ENCODE measurements at regions not wholly inside any gene's neighbourhood (a gene's known extent, or its start where the extent isn't known, plus 50 kb on each side); places are given as distances from the start of the nearest gene placed in this dataset.

DNA sequence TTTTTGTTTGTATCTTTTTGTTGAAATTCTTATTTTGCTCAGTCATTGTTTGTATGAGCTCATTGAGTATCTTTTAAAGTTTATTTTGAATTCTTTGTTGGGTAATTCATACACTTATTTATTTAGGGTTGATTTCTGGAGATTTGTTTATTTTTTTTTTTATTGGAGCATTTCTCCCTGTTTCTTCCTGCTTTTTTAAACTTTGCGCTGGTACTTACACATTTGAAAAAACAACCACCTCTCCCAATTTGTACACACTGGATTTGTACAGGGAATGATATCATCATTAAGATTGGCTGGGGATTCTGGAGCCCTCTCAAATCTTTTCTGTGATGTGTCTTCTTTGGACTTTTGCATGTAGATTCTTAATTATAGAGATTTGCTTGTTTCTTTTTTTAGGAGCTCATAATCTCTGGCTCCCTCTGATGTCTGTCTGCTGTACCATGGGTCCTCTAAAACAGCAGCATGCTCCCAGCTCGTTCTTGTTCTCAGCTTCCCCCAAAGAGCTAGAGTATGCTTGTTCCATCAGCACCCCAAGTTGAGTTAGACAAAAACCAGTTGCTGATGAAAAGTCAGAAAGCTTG is 310.7 kb downstream of the DUSP10 start:
- Mint-ChIP-seq H3K9me3 (peaks cover 12 to 24% of the 10 kb centered on the region in 2 donors), H3K27ac (no peak overlapping the region), H3K27me3 (peaks cover 20% of the 10 kb centered on the region), H3K4me3 (no peak overlapping the region), H3K4me1 (peaks cover 15% of the 10 kb centered on the region)
- ATAC-seq: no peak
- DNase-seq: no peak

DNA sequence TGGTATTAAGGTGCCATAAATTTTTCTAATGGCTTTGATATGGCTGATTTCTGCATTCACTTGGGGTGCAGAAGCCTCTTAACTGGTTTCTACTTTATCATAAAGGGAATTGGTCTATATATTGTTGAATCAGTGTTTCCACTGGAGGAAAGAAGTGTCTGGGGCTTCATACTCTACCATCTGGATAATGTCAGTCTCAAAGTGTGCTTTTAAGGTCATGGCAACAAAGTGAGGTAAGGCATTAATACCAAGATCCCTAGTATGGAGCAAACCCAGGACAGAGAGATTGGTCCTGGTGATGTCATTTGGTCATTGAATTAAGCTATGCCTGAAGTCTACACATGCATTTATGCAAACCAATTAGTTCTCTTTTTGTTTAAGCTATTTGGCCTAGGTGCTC is 309.9 kb downstream of the DUSP10 start:
- ATAC-seq (no peak), DNase-seq (no peak)
- H3K27me3 Mint-ChIP-seq: peaks cover 20% of the 10 kb centered on the region
- peaks cover 15% of the 10 kb centered on the region for H3K4me1 Mint-ChIP-seq
- H3K9me3 Mint-ChIP-seq: peaks cover 6 to 16% of the 10 kb centered on the region in 2 donors
- H3K4me3 Mint-ChIP-seq: no peak overlapping the region
- H3K27ac Mint-ChIP-seq: no peak overlapping the region

DNA sequence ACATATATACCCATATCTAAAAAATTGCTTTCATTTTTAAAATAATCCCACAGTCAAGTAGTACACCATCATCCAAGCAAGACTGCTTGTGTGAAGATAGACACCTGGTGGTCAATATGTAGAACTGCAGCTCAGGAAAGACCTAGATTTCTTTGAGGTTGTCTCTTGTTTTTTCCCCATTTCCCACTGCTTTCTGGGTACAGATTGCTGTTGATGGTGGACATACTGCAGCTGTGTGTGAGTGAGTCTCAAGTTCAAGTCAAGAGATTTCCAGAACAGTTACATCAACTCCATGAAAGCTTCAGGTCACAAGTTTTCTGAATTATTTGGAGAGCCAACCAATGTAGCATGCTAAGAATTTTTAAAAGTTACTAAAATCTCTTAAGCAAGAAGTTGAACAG is 306.4 kb downstream of the DUSP10 start:
- Mint-ChIP-seq H3K4me3 (peak overlapping the region; percentile 4 to 29), H3K4me1 (peaks cover 36% of the 10 kb centered on the region), H3K27ac (no peak overlapping the region), H3K27me3 (peaks cover 14% of the 10 kb centered on the region), H3K9me3 (no peaks in the 10 kb centered on the region)
- no peak for DNase-seq
- ATAC-seq: no peak

DNA sequence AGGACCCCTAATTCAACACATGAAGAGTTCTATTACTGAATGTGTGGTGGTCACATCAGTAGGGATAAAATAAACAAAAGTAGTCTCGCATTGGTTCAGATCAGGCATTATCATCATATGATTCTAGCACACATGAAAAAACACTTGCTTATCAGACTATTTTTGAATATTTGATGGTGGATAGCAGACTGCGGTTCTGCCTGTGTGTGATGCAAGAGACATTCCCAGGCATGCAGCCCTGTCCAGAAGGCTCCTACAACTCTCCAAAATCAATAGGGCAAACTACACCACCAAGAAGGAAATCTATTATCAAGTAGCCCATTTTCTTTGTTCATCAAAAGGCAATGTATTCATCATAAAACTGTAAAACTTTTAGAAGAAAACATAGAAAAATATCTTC is 304.7 kb downstream of the DUSP10 start:
- Mint-ChIP-seq H3K4me3 (no peak overlapping the region), H3K4me1 (peaks cover 41% of the 10 kb centered on the region), H3K27me3 (peaks cover 10% of the 10 kb centered on the region), H3K27ac (no peak overlapping the region), H3K9me3 (no peaks in the 10 kb centered on the region)
- DNase-seq (no peak), ATAC-seq (no peak)

DNA sequence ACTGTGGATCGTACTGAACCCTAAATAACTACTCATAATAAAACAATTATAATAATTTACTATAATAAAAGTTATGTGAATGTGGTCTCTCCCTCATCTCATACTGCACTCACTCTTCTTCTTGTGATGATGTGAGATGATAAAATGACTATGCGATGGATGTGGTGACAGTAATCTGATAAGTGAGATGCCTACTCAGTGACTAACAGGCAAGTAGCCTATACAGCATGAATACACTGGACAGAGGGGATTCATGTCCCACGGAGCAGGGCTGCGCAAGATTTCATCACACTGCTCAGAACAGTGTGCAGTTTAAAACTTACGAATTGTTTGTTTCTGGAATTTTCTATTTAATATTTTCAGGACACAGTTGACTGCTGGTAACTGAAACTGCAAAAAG is 304.0 kb downstream of the DUSP10 start:
- no peak overlapping the region for H3K4me3 Mint-ChIP-seq
- H3K27ac Mint-ChIP-seq: no peak overlapping the region
- peaks cover 13% of the 10 kb centered on the region for H3K27me3 Mint-ChIP-seq
- ATAC-seq (no peak), DNase-seq (no peak)
- H3K4me1 Mint-ChIP-seq: peaks cover 41% of the 10 kb centered on the region
- H3K9me3 Mint-ChIP-seq: no peaks in the 10 kb centered on the region

DNA sequence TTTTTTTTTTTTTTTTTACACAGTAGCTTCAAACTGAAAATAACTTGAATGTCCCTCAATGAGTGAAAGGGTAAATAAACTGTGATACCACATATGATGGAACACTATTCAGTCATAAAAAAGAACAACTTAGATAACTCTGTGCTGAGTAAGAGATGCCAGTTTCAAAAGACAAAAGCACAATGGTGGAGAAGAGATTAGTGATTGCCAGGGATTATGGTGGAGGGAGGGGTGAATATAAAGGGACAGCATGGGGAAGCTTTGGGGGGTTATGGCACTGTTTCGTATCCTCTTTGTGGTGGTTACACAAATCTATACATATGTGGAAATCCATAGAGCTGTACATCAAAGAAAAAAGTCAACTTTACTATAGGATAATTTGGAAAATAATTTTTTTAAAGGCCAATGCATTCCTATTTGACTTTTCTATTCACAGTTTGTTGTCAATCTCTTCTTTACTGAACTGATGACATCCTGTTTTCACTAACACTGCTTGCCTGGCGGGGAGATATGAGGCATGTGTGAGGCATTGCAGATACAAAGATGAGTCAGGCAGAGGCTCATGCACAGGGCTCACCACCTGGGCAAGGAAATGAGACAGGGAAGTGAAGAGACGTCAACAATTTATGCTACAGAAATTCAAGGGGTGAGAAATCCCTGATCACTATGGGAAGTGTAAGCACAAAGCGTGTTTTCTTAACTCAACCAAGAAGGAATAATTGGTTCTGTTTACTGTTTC is 302.7 kb downstream of the DUSP10 start:
- DNase-seq (peak; percentile 59 to 83), ATAC-seq (peak; percentile 94)
- peaks cover 14% of the 10 kb centered on the region for H3K27me3 Mint-ChIP-seq
- peak overlapping the region; percentile 56 to 65 for H3K4me3 Mint-ChIP-seq
- H3K27ac Mint-ChIP-seq: peak overlapping the region; percentile 84 to 97
- peaks cover 41% of the 10 kb centered on the region for H3K4me1 Mint-ChIP-seq
- no peaks in the 10 kb centered on the region for H3K9me3 Mint-ChIP-seq

DNA sequence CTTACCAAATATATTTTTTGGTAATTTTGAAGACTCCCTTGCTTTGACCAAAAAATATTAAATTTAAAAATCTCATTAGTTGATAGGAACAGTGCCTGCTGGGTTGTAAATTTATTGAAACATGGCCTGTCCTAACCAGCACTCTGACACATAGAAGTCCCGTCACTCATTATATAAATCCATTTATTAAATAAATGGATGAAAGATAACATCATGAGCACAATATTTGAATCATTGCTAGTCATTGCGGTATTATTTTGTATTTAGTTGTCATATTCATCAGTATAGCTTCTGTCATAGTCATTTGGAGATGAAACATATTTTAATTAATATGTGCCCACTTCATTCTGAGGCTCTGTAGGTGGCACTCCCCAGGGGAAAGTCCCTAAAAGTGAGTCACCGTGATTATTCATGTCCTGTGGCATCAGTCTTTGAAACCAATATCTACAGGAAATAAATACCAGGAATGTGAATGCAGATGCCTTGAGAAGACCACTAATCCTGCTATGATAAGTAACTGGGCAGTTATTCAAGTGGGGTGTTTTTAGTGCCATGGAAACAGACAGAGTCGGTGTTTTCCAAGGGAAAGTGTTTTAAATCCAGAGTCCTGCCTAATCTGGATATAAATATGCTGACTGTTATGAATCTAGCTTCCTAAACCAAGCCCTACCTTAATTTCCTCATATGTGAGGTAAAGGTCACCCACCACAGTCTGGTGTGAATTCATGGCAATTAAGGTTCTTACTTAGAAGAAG is 302.0 kb downstream of the DUSP10 start:
- DNase-seq (peak; percentile 30 to 72), ATAC-seq (peak; percentile 88)
- H3K9me3 Mint-ChIP-seq: no peaks in the 10 kb centered on the region
- H3K4me1 Mint-ChIP-seq: peaks cover 38% of the 10 kb centered on the region
- H3K4me3 Mint-ChIP-seq: peak overlapping the region; percentile 56 to 65
- peak overlapping the region; percentile 84 to 97 for H3K27ac Mint-ChIP-seq
- H3K27me3 Mint-ChIP-seq: peaks cover 19% of the 10 kb centered on the region

DNA sequence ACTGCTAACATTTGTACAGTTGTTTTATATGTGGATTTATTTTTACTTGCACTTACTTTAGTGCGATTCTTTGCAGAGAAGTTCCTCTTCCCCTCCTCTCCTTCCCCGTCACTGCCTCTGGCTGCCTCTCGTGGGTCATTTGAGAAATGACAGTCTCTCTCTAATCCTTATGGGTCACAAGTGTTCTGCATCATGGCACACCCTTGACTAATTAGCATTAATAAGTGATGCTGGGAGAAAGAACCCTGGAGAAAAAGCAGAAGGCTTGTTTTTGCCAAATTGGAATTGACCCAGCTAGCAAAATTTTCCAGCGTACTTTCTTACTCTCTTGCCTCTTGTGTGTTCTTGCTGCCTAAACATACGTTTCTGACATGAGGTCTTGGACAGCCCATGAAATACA is 301.2 kb downstream of the DUSP10 start:
- H3K27ac Mint-ChIP-seq: peak overlapping the region in 1 of 2 donors; percentile 69
- no peak for ATAC-seq
- H3K4me1 Mint-ChIP-seq: peaks cover 31% of the 10 kb centered on the region
- no peak overlapping the region for H3K4me3 Mint-ChIP-seq
- no peaks in the 10 kb centered on the region for H3K9me3 Mint-ChIP-seq
- no peak for DNase-seq
- peaks cover 19% of the 10 kb centered on the region for H3K27me3 Mint-ChIP-seq

DNA sequence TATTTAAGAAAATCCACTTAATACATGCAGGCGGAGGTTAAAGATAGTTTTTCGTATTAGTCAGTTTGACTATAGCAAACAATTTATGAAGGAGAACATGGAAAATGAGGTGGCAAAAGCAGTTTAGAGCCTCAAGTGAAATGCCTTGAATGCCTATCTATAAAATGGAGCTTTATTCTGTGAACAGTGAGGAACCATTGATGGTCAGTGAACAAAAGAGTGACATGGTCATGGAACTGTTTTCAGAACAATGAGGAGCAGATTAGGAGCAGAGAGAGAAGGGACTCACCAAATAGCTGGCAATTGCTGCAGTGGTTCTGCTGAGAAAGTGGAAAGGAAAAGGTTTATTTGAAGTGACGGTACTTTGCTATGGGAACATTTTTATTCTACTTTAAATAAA is 299.8 kb downstream of the DUSP10 start:
- ATAC-seq (no peak), DNase-seq (no peak)
- no peaks in the 10 kb centered on the region for H3K9me3 Mint-ChIP-seq
- H3K4me3 Mint-ChIP-seq: no peak overlapping the region
- no peak overlapping the region for H3K27ac Mint-ChIP-seq
- H3K27me3 Mint-ChIP-seq: peaks cover 29% of the 10 kb centered on the region
- peaks cover 27% of the 10 kb centered on the region for H3K4me1 Mint-ChIP-seq

DNA sequence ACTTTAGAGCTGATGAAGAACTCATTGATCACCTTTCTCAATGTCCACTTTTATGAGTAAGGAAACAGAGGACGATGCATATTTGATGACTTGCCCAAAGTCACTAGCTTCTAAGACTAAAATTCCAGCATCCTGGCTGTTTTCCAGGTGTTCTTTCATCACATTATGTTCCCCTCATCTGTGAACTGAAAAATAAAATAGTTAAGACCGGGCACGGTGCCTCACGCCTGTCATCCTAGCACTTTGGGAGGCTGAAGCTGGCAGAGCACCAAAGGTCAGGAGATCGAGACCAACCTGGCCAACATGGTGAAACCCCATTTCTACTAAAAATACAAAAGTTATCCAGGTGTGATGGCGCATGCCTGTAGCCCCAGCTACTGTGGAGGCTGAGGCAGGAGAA is 297.5 kb downstream of the DUSP10 start:
- no peaks in the 10 kb centered on the region for H3K9me3 Mint-ChIP-seq
- ATAC-seq (no peak), DNase-seq (no peak)
- H3K4me1 Mint-ChIP-seq: peaks cover 22% of the 10 kb centered on the region
- no peak overlapping the region for H3K4me3 Mint-ChIP-seq
- peaks cover 30% of the 10 kb centered on the region for H3K27me3 Mint-ChIP-seq
- no peak overlapping the region for H3K27ac Mint-ChIP-seq

DNA sequence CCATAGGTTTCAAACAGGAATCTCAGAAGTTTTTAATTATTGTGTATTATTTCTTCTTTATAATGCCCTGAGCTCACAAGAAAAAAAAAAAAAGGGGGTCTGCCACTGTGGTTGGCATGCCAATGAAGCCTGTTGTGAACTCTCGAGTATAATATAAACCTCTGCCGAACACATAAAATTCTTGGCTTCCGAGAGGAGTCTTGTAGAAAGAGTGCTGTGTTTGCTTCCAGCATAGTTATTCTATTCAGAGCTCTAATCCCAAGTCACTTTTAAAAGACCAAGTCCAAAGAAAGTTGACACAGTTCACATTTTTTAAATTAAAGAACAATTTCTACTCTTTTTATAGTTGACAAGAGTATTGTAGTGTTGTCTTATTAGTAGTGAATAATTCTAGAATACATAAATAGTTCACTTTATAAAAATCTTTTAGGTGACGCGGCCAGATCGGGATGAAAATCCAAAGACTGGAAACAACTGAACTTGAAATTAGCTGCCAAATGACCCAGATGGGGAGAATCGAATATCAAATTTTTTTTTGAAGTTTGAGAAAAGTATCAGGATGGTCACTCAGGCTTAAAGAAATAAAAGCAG is 293.2 kb downstream of the DUSP10 start:
- Mint-ChIP-seq H3K27me3 (peaks cover 26% of the 10 kb centered on the region), H3K4me1 (peaks cover 13% of the 10 kb centered on the region), H3K27ac (no peak overlapping the region), H3K9me3 (peaks cover 0 to 4% of the 10 kb centered on the region in 2 donors), H3K4me3 (no peak overlapping the region)
- ATAC-seq (no peak), DNase-seq (no peak)

DNA sequence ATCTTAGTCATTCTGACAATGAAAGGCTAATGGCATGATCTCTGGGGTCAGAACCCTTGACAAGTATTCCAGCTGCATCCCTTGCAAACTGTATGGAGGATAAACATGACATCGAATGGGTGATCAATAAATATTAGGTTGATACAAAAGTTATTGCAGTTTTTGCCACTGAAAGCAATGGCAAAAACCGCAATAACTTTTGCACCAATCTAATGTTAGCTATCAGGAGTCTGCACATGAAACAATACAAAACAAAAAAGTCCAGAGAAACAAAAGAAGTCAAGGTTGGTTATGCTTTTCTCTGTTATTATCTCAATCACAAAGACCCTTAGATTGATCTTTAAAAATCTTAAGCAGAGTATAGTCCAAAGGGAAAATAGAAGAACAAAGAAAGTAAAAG is 292.7 kb downstream of the DUSP10 start:
- Mint-ChIP-seq H3K27me3 (peaks cover 25% of the 10 kb centered on the region), H3K4me3 (peak overlapping the region in 1 of 2 donors; percentile 12), H3K27ac (no peak overlapping the region), H3K4me1 (peaks cover 13% of the 10 kb centered on the region), H3K9me3 (peaks cover 0 to 4% of the 10 kb centered on the region in 2 donors)
- DNase-seq: no peak
- ATAC-seq: no peak

DNA sequence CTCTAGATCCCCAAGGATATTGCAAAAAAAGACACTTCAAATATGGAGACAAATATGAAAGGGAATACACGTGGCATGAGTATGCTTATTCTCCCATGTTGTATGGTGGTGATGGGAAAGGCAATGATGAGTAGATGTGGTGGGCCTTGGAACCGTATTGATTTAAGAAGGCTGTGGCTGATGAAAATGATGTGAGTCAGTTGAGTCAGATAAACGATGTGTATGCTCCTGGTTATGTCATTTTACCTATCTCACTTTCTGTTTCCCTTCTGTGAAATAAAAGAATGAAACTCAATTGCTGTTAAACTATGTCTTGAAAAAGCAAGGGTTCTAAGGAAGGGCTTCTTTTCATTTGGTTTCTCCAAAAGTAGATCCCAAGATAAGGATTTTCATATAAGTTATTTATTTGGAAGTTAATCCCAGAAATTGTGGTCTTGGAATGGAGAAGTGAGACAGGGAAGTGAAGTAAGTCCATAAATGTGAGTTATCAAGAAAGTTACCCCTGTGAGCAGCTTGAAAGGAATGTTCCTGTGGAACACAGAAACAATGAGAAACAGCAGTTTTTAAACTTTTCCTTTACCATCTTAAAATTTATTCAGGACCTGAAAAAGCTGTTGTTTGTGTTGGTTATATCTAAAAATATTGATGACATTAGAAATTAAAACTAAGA is 292.0 kb downstream of the DUSP10 start:
- peaks cover 0 to 4% of the 10 kb centered on the region in 2 donors for H3K9me3 Mint-ChIP-seq
- peak overlapping the region; percentile 40 to 84 for H3K27ac Mint-ChIP-seq
- peak overlapping the region; percentile 4 to 22 for H3K4me3 Mint-ChIP-seq
- peaks cover 21% of the 10 kb centered on the region for H3K27me3 Mint-ChIP-seq
- peaks cover 13% of the 10 kb centered on the region for H3K4me1 Mint-ChIP-seq
- DNase-seq: peak in 1 of 2 donors; percentile 14
- peak; percentile 96 for ATAC-seq

DNA sequence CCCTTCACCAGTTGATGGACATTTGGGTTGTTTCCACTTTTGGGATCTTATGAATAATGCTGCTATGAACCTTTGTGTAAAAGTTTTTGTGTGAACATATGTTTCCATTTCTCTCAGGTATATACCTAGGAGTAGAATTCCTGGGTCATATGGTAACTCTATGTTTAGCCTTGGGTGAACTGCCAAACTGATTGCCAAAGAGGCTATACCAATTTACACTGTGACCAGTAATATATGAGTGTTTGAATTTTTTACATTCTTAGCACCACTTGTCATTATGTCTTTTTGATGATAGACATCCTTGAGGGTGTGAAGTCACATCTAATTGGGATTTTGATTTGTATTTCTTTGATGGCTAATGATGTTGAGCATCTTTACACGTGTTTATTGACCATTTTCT is 290.1 kb downstream of the DUSP10 start:
- peaks cover 20% of the 10 kb centered on the region for H3K27me3 Mint-ChIP-seq
- H3K4me1 Mint-ChIP-seq: peaks cover 13% of the 10 kb centered on the region
- DNase-seq: no peak
- H3K4me3 Mint-ChIP-seq: no peak overlapping the region
- ATAC-seq: no peak
- H3K27ac Mint-ChIP-seq: no peak overlapping the region
- peaks cover 0 to 4% of the 10 kb centered on the region in 2 donors for H3K9me3 Mint-ChIP-seq

DNA sequence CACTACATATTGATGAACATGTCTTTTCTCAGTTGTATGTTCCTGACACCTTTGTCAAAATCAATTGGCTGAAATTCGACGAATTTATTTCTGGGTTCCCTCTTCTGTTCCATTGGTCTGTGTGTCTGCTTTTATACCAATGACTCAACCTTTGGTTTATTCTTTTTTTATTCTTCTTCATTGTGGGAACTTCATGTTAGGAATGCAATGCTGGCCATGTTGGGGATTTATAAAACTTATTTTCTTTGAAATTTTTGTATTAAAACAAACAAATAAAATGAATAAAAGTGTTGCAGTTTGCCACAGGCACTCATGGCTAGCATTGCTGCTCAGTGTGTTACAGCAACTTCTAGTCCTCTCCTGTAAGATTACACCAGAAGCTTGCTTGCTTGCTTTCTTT is 287.8 kb downstream of the DUSP10 start:
- DNase-seq (no peak), ATAC-seq (no peak)
- Mint-ChIP-seq H3K27me3 (peaks cover 23% of the 10 kb centered on the region), H3K4me3 (no peak overlapping the region), H3K27ac (no peak overlapping the region), H3K9me3 (peaks cover 0 to 4% of the 10 kb centered on the region in 2 donors), H3K4me1 (peaks cover 11% of the 10 kb centered on the region)

Data from stimulated activated naive CD8-positive, alpha-beta T cell treated with anti-CD3 and anti-CD28 coated beads, Interleukin-15, amount 100 ng/mL, for 72 hours (primary cell).